HG03521 (cell line): ENCODE measurements at regions not wholly inside any gene's neighbourhood (a gene's known extent, or its start where the extent isn't known, plus 50 kb on each side); places are given as distances from the start of the nearest gene placed in this dataset.
"Not testable (repeated sequence)": the region's sequence is repeated elsewhere in the genome, so short reads cannot be mapped to it uniquely, and the experiment has no call there.

Experiments used
- ATAC-seq: cut with Tn5 transposase; IDR thresholded peaks from one replicate; pipeline ENCODE4 v1.9.1; 2021; ENCODE audit warnings: mild to moderate bottlenecking, moderate library complexity; ENCODE audit not compliant: unreplicated experiment

DNA sequence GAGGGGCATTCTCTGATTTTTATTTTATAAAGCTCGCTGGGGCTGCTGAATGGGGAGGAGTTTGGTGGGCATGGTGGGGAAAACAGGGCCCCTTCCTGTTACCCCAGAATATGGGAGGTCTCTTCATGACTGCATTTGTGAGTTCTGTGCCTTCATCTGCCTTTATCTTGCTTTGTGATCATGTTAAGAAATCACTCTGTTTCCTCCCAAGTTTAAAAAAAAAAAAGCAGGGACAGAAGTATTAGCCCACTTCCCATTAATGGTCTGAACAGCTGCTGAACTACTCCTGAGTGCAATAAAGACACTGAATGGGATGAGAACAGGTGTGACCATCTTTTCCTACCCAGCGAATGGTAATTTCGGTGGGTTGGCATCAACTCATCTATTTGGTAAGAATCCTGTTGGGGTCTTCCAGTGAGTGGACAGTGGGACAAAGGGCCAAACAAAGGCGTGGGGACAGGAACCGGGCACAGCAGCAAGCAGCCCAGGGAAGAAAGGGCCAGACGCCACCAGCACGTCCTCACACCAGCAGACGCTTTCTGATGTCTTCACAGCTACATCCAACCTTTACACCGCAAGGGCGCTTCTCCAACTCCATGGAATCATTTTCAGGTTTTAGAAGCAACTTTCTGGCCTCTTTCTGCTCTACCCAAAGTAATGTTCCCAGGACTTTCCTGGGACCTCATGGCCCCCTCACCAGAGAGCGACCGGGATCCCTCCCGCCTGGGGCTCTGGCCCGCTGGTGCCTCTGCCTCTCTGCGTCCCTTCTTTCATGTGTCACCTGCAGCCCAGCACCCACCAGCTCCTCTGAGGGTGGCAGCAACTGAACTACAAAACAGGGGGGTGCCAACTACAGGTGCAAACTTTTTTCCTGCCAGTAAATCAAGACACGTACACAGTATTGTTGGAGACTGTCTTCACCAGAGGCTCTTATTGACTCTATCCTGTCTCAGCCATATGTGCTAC is 160.2 kb downstream of the ADSS2 start:
- ATAC-seq: no peak

GRCh38 chr1:244294599-244295224 is 157.0 kb downstream of the ADSS2 start:
- ATAC-seq: no peak

DNA sequence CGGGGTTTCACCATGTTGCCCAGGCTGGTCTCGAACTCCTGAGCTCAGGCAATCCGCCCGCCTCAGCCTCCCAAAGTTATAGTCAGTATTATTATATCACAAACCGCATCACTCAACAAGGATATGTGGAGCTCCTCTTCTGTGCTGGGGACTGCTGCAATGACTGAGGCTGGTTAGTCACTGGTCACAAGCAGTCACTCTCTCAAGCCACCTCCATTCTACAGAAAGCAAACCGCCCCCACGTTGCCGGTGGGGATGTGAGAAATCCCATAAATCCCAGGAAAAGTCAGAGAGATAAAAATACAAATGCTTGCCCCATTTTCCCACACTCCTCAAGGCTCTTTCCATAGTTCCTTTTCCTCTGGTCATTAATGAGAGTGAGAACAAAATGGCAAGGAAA is 155.7 kb downstream of the ADSS2 start:
- ATAC-seq: no peak

DNA sequence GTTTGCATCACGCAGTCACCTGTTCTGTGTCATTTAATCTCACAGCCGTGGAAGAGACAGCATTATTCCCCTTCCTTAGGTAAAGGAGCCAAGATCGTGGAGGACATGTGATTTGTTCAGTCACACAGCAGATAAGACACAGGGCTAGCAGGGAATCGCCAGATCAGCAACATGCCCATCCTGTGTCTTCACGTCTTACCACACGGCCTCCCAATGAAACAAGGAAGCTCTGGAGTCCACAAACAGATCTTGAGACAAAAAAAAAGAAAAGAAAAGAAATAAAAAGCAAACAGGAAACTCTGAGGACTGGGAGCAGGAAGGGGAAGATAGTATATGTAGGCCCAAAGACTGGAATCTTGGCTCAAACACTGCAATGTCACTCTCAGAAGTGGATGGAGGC is 155.3 kb downstream of the ADSS2 start:
- no peak for ATAC-seq

DNA sequence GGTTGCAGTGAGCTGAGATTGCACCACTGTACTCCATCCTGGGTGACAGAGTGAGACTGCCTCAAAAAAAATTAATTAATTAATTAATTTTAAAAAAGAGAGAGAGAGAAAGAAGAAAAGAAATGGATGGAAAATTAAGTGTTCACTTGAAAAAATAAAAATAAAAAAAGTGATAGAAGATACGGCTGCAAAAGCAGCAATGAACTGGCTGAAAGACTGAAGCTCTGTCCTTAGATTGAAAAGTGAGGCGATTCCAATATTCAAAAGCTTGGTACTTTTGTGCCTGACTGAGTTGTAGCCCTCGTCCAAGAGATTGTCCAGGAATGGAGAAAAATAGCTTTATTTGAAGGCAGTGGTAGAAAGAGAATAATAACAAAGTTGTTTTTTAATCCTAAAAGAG is 154.6 kb downstream of the ADSS2 start:
- ATAC-seq: no peak

GRCh38 chr1:244297616-244298015 is 154.1 kb downstream of the ADSS2 start:
- no peak for ATAC-seq

GRCh38 chr1:244300029-244300375 is 151.7 kb downstream of the ADSS2 start:
- not testable (repeated sequence) for ATAC-seq

- no peak for ATAC-seq
These were observed 150.0 kb downstream of the ADSS2 start for GRCh38 chr1:244301595-244302130.

GRCh38 chr1:244302876-244303609 is 148.7 kb downstream of the ADSS2 start:
- ATAC-seq: no peak

- no peak for ATAC-seq
These were observed 148.1 kb downstream of the ADSS2 start for GRCh38 chr1:244303610-244303969.

DNA sequence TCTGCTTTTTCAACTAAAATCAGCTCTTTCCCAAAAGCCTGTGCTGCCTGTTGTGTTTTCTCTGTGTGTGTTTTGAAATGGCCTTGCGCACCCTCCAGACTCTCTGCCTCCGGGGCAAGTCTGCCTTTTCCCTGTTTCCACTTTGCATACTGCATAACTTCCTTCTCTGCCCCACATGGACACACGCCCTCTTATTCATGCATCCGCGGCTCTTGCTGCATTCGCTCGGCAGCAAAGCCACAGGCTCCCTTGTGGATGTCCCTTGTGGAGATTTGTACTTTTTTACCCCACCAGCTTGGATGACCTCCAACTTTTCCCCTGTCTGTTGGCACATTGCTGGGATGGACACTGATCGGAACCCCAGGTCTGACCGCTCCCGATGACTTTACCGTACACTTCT is 147.6 kb downstream of the ADSS2 start:
- ATAC-seq: no peak

DNA sequence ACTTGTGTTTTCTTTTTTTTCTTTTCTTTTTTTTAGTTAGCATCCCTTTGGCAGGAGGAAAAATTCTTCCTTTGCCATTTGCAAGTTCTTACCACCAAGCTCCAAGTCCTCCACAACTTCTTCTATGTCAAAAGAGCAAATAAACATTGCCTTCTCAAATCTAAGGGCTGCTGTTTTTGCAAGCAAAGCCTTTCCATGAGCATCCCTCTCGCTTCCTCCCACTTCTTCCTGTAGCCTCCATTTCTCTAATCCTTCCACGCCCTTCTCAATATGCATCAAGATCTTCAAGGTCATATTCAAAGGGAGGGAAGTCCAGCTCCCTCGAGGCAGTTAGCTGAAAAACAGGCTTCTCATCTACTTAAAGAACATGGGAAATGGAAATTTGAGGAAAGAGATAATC is 147.1 kb downstream of the ADSS2 start:
- ATAC-seq: no peak

GRCh38 chr1:244305776-244306341 is 145.8 kb downstream of the ADSS2 start:
- no peak for ATAC-seq

DNA sequence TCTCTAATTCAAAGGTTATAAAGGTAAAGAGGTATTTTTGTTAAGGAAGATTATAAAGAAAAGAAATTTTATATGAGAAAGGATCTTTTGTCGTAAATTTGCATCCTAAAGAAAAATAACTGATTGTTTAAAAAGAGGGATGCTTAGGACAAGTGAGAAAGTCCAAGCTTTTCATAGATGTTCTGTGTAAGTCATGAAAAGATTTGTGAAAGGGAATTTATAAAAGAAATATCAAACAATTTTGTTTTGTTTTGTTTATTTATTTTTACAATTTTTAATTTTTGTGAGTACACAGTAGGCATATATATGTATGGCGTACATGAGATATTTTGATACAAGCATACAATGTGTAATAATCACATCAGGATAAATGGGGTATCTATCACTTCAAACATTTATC is 145.2 kb downstream of the ADSS2 start:
- ATAC-seq: no peak

GRCh38 chr1:244309191-244309590 is 142.5 kb downstream of the ADSS2 start:
- not testable (repeated sequence) for ATAC-seq

DNA sequence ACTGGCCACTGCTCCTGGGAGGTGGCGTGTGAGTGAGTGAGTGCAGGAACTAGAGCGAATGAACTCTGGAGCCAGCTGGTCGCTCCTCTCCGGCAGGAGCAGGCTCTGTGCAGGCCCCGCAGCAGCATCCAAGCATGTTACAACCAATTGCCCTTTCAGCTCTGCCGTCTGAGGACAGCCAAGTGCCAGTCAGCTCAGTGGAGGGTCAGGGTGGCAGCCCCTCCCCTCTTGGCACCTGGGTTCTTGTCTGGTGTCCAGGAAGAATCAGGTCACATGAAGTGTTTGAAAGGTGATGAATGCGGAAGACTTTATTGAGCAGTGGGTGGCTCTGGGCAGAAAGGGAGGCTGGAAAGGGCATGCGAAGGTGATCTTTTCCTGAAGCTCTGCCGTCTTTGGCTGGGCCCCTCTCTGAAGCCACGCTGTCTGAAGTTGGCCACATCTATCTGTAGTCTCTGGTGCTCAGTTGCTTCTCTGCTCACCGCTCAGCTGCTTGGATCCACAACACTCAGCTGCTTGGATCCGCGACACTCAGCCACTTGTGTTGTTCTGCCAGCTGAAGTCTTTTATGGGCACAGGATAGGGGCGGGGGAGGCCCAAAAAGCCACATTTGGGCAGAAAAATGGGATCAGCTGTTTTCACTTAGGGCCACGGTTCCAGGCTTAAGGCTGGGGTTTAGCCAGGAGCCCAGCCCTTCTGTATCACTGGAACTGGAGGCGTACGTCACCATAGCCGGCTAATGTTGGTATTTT is 139.8 kb downstream of the ADSS2 start:
- no peak for ATAC-seq

DNA sequence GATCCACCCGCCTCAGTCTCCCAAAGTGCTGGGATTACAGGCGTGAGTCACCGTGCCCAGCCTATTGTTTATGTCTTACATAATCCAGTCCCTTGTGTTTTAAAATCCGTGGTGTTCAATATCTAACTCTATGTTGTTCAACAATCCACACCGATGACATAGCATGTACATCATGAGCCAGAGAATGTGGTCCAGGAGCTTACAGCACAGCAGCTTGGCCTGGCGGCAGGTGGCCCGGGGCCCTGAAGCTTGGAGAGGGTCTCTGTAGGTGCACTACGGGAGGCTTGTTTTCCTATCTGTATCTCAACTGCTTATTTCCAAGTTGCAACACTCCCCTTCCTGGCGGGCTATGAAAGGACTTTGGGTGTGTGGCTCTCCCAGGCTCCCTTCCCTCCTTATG is 138.4 kb downstream of the ADSS2 start:
- no peak for ATAC-seq

DNA sequence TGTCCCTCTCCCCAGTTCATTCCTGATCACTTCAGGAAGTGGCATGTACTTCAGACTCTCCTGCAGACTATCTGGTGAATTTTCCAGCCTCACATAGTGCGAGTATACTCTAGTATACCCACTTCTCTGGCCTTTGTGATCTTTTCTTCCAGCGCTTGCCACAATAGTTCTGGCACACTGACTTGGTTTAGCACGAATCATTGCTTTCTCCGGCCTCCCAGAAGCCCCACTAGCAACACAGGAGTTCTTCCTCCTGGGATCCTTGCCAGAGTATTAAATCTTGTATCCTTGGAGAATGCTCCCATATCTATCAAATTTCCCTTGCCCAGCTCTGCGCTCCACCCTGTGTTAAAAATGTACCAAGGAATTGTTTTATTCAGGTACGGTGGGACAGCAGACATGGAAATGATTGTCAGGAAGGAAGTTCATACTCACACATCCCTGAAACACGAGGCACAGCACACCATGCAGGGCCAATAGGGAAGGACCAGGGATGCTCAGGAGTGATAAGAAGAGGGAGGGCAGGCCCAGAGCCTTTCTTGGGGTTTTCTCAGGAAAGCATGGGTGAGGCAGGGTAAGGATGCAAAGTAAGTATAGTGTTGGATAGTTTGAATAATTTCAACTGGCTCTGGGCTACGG is 136.7 kb downstream of the ADSS2 start:
- ATAC-seq: no peak

GRCh38 chr1:244315996-244316395 is 135.7 kb downstream of the ADSS2 start:
- ATAC-seq: no peak

DNA sequence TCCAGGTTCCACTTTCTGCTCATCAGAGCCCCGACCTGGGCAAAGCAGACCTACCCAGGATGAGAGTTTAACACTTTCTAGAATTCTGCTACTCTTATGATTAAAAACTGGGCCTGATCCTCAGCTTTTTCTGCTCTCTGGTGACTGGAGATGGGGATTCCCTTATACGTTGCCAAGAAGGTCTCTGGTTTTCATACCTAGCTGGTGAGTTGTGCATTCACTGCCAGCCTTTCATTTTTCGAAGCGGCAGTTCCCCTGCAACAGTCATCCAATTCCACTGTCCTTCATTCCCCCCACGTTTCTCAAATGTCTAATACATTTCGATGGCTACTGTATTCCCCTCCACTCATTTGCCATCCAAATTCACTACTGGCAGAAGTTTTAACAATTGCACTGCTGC is 135.3 kb downstream of the ADSS2 start:
- ATAC-seq: no peak
